GM19025 (cell line): ENCODE measurements at regions not wholly inside any gene's neighbourhood (a gene's known extent, or its start where the extent isn't known, plus 50 kb on each side); places are given as distances from the start of the nearest gene placed in this dataset.
"Not testable (repeated sequence)": the region's sequence is repeated elsewhere in the genome, so short reads cannot be mapped to it uniquely, and the experiment has no call there.

Source experiments
- ATAC-seq: cut with Tn5 transposase; IDR thresholded peaks from one replicate; pipeline ENCODE4 v1.9.1; 2021; ENCODE audit warnings: mild to moderate bottlenecking, low read depth, moderate library complexity; ENCODE audit not compliant: unreplicated experiment

DNA sequence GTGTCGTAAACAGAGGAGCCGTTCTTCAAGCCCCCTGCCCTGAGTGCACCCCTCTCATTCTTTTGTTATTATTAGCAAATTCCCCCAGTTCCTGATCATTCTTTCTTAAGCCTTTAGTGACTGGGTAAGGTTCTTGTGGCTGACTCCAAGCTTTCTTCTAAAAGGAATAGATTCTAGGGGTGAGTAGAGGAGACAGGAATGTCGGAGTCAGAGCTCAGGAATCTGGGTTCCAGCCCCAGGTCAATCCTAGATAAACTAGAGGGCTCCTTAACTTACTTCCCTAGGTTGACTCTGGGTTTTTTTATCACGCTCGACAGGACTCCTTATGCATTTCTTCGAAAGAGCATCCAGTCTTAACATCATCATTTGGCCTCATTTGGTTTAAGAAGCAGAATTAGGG lies 2695.2 kb upstream of the TPTE start:
- not testable (repeated sequence) for ATAC-seq

DNA sequence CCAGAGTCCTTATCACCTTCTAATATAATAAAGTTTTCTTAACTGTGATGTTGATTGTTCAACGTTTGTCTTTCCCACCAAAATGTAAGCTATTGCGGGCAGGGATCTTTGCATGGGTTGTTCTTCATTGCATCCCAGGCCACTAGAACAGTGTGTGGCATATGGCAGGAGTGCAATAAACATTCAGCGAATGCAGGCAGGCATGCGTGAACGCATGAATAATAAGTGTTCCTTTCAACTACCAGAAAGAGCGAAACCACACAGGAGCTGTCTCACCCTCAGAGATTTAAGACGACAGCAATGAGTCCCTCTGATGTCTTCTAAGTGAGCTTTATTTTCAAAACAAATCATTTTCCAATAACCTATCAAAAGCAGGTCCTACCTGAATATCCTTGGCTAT lies 2693.1 kb upstream of the TPTE start:
- not testable (repeated sequence) for ATAC-seq

DNA sequence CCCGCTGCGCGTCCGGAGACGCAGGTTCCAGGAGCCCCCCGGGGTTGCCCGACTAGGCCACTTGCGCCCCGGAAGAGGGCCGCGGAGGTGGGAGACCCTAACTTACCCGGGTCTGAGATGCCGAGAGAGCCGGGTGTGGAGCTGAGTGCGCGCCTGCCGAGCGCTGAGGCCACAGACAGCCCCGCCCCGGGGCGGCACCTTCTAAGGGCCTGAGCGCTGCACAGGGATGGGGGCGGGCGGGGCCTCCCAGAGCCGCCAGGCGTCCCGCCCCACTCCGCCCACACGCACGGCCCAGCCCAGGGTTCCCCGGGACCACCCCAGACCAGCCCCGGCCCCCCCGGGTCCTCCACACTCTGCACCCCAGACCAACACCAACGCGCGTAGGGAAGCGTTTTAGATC lies 2692.0 kb upstream of the TPTE start:
- not testable (repeated sequence) for ATAC-seq

DNA sequence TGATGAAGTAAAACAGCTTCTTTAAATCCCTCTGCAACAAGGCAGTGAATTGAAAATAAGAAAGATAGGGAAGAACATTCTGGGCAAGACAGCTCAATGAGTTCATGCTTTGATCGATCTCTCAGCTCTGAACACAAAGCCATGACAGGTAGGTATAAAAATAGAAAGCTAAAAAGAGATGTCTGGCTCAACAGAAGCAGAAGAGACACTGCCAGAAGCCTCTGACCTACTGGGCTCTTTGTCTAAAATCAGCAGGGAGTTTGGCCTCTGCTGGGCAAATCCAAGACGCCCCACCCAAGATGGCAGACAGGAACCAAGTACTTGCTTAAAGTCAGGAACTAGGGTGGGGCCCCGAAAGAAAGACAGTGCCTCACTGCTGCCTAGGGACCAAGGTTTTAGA lies 2684.1 kb upstream of the TPTE start:
- not testable (repeated sequence) for ATAC-seq

DNA sequence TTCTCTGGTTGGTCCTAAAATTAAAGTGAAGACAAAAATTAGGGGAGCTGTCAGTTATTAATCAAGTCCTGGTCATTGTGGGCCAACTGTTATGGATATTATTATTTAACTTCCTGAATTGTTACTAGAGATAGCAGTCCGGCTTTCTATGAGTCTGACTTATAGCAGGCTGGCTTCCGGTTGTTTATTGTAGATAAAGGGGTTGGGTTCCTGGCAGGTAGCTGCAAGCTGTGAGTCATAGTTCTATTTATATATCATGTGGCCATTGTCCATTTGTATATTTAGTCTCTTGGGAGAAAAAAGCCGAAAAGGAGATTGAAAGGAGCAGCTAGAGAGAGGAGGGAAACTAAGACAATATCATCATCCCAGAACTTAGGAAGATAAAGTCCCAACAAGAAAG lies 2668.0 kb upstream of the TPTE start:
- not testable (repeated sequence) for ATAC-seq

DNA sequence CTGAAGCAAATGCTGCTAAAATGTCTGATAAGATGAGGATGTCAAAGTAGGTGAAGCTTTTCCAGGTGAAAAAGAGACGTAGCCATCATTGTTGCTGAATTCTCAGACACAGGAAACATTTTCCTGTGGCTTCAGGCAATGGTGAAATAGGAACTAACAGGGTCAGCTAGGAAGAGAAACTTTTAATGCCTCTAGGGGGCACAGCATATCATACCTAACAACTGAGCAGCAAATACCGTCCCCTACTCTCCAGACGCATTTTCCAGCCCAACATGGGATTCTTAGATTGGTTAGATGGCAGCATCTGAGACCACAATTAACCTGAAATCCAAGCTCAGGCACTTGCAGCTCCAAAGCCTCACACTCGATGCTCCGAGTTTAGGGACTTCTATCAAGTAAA lies 2667.5 kb upstream of the TPTE start:
- not testable (repeated sequence) for ATAC-seq
